ENCODE measurements at regions not wholly inside any gene's neighbourhood (a gene's known extent, or its start where the extent isn't known, plus 50 kb on each side); places are given as distances from the start of the nearest gene placed in this dataset.

GRCh38 chr4:177064729-177065394, 244.8 kb upstream of the NEIL3 start:
- TF ChIP-seq CTCF (IDR thresholded peaks at IDR 0.05): no peak
- Histone ChIP-seq H3K27me3 (ENCODE audit: control insufficient read depth, insufficient read depth, low read length) (no peaks in the 10 kb centered on the region), H3K4me3 (ENCODE audit: low read depth, low read length) (no peak overlapping the region), H3K9me3 (ENCODE audit: control insufficient read depth, low read length) (no peaks in the 10 kb centered on the region), H3K4me2 (ENCODE audit: low read length) (no peak overlapping the region), H3K4me1 (no peaks in the 10 kb centered on the region), H3K27ac (no peak overlapping the region), H2AFZ (no peak overlapping the region), H3K79me2 (no peaks in the 10 kb centered on the region), H3K9ac (no peak overlapping the region), H3K36me3 (ENCODE audit: control insufficient read depth, insufficient read depth, low read length) (no peaks in the 10 kb centered on the region)

GRCh38 chr4:177066746-177067145, 242.9 kb upstream of the NEIL3 start:
- Histone ChIP-seq H3K4me2 (ENCODE audit: low read length) (no peak overlapping the region), H3K4me3 (ENCODE audit: low read depth, low read length) (no peak overlapping the region), H3K27me3 (ENCODE audit: control insufficient read depth, insufficient read depth, low read length) (no peaks in the 10 kb centered on the region), H2AFZ (no peak overlapping the region), H3K4me1 (no peaks in the 10 kb centered on the region), H3K9me3 (ENCODE audit: control insufficient read depth, low read length) (no peaks in the 10 kb centered on the region), H3K36me3 (ENCODE audit: control insufficient read depth, insufficient read depth, low read length) (no peaks in the 10 kb centered on the region), H3K79me2 (no peaks in the 10 kb centered on the region), H3K9ac (no peak overlapping the region), H3K27ac (no peak overlapping the region)
- no peak for TF ChIP-seq CTCF (IDR thresholded peaks at IDR 0.05)

DNA sequence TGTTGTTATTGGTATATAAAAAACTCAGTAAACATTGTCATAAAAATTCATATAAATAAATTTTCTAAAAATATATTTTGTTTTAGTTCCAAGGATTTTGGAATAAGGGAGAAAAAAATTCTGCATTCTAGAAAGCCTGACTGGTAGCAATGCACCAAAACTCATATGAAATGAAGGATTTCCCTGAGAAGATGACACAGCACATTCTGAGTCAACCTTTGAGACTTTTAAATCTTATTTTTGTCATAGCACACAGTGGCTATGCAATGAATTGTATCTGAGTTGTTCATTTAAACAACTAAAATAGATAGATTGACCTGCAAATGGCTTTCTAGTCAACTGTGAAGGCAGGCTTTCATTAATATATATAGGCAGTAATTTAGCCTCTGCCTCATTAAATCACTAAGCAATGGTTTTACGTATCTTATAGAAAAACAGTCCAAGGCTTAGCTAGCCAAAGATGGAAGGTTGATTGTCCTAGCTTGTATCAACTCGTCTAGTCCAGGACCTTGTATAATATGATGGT, 239.1 kb upstream of the NEIL3 start:
- no peaks in the 10 kb centered on the region for H3K4me1 ChIP-seq
- no peak overlapping the region for H2AFZ ChIP-seq
- H3K4me2 ChIP-seq (ENCODE audit: low read length): no peak overlapping the region
- H3K9me3 ChIP-seq (ENCODE audit: control insufficient read depth, low read length): no peaks in the 10 kb centered on the region
- no peak overlapping the region for H3K4me3 ChIP-seq (ENCODE audit: low read depth, low read length)
- H3K79me2 ChIP-seq: no peaks in the 10 kb centered on the region
- H3K27me3 ChIP-seq (ENCODE audit: control insufficient read depth, insufficient read depth, low read length): no peaks in the 10 kb centered on the region
- H3K27ac ChIP-seq: no peak overlapping the region
- TF ChIP-seq CTCF (IDR thresholded peaks at IDR 0.05): no peak
- no peak overlapping the region for H3K9ac ChIP-seq
- no peaks in the 10 kb centered on the region for H3K36me3 ChIP-seq (ENCODE audit: control insufficient read depth, insufficient read depth, low read length)

DNA sequence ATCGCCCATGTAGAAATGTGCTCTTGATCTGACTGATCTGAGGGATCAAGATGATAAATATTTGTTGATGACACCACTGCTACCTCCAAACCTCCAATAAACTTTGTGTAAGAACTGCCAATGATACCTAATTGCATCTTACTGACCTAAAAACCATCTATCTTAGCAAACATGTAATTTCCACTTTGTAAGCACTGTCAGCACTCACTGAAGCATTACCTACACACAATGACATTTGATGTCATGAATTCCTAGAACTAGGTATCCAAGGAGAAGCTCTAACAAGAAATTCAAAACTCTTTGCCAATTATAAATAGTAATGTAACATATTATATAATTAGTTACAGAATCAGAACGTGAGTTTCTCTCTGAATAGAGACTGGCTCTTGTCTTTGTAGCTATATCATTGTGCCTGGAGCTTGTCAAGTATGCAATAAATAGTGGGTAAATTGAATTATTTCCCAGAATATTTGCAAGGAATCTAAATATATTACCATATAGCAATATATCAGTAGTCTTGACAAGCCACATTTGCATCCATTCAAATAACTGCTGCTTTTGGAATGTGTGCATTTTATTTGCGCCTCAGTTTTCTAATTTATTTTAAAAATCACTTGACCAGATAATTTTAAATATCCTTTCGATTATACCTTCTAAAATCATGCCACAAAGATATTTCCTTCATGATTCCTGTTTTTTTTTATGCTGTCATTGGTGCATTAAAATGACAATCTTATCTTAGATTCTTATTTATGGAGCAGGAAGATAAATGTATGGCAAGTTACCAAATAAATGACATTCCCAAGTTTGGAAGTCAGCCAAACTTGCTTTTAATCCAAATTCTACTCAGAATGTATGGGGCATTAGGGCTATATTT, 232.3 kb upstream of the NEIL3 start:
- Histone ChIP-seq H3K27me3 (ENCODE audit: control insufficient read depth, insufficient read depth, low read length) (no peaks in the 10 kb centered on the region), H3K79me2 (no peaks in the 10 kb centered on the region)

More for the DNA sequence above, 232.3 kb upstream of the NEIL3 start:
- Histone ChIP-seq H3K9me3 (ENCODE audit: control insufficient read depth, low read length) (no peaks in the 10 kb centered on the region), H3K36me3 (ENCODE audit: control insufficient read depth, insufficient read depth, low read length) (no peaks in the 10 kb centered on the region), H3K4me2 (ENCODE audit: low read length) (no peak overlapping the region), H3K4me3 (ENCODE audit: low read depth, low read length) (no peak overlapping the region), H3K4me1 (no peaks in the 10 kb centered on the region), H3K9ac (no peak overlapping the region), H2AFZ (no peak overlapping the region), H3K27ac (no peak overlapping the region)
- TF ChIP-seq CTCF (IDR thresholded peaks at IDR 0.05): no peak

Measured in parathyroid adenoma (tissue), 2 donors.